Stimulated activated CD8-positive, alpha-beta memory T cell treated with anti-CD3 and anti-CD28 coated beads, Interleukin-15, amount 100 ng/mL, for 1 hour (primary cell): ENCODE measurements at regions not wholly inside any gene's neighbourhood (a gene's known extent, or its start where the extent isn't known, plus 50 kb on each side); places are given as distances from the start of the nearest gene placed in this dataset.
"Not testable (repeated sequence)": the region's sequence is repeated elsewhere in the genome, so short reads cannot be mapped to it uniquely, and the experiment has no call there.

Experiments used
- DNase-seq: peaks from one replicate; pipeline ENCODE4 v3.0.0-alpha.2; 2020; ENCODE audit warnings: low read depth

DNA sequence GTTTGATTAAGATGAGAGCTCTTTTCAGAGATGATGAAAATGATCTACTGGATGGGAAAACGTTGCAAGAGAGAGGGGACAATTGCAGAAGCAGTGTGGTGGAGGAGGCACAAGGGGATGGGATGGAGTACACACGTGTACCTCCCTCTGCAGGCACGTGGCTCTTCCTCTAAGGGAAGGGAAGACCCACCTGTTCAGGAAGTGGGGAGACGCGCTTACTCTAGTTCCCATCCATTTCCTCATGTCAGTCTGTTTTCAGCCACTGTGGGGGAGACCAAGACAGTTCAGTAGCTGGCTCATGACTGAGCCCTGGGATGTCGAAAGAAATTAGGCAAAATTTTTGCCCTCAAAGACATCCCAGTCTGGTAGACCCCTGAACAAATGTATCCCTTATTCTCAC is 619.2 kb upstream of the CLINT1 start:
- DNase-seq, result no peak

- DNase-seq, result no peak
Measured at GRCh38 chr5:158477214-158477613, 618.3 kb upstream of the CLINT1 start.

GRCh38 chr5:158473016-158473635 is 614.2 kb upstream of the CLINT1 start:
- no peak for DNase-seq

- DNase-seq, result no peak
Measured at GRCh38 chr5:158471535-158471924, 612.6 kb upstream of the CLINT1 start.

- DNase-seq, result no peak
Measured at GRCh38 chr5:158470764-158471534, 612.0 kb upstream of the CLINT1 start.

DNA sequence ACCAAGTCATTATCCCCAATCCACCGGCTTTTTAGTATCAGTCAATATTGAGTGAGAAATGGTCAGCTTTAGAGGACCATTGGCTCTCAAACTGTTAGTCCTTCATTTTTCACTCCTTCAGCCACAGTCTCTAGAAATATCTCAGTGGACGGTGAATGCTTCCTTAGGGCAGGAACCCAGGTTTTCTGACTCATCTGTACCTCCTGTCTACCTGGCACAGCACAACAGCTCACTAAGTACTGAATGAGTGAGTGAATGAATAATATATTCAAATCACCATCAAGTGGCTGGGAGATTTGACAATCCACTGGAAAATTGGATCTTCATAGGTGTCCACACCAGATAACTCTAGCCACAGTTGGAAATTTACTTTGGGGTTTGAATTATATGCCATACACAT is 609.5 kb upstream of the CLINT1 start:
- DNase-seq, result no peak

DNA sequence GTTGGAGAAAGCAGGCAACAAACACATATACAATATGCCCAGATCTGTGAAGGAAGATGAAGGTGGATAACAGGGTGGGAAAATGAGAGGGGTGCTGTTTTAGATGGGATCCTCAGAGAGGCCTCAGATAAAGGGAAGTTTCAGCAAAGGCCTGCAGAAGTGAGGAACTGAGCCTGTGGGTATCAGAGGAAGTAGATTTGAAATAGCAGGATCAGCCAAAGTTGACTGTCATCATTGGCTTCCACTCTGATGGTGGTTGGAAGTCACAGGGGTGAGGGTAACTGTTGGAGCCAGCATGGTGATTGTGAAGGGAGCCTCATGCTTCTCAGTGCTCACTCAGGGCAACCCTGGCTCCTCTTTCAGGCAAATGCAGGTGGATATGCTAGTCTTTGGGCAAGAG is 607.2 kb upstream of the CLINT1 start:
- DNase-seq, result no peak

DNA sequence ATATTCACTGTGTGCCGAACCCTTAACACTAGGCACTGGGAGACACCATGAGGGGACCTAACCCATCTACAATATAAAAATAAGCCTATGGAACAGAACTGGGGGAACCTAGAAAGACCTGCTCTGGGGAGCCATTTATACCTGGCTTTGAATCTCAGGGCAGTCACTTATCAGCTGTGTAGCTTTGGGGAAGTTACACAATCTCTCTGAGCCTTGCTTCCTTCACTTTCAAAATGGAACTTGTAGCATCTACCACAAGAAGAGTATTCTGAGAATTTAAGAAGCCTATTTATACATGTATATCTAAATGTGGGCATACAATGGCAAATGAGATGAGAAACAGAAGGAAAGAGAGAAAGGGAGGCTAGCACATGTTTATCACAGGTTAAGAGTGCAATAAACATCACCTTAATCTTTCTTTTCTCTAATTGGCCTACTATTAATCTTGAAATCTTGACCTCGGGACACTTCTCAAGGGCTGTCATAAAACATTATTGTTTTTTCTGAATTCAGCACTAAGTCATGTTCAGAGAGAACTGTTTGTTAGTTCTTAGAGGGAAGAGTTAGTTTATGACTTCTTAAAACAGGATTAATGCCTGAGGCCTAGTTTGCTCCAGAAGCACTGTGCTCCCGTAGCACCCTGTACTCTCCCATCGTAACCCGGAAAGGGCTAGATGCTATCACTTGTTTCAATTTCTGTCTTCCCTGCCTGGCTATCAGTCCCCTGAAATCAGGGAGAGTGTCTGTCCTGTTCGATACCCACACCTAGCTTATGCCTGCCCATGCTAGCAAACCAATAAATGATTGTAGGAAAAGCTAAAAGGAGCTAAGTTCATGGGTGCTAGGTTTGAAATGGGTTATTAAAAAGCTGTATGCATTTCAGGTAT is 606.4 kb upstream of the CLINT1 start:
- no peak for DNase-seq

DNA sequence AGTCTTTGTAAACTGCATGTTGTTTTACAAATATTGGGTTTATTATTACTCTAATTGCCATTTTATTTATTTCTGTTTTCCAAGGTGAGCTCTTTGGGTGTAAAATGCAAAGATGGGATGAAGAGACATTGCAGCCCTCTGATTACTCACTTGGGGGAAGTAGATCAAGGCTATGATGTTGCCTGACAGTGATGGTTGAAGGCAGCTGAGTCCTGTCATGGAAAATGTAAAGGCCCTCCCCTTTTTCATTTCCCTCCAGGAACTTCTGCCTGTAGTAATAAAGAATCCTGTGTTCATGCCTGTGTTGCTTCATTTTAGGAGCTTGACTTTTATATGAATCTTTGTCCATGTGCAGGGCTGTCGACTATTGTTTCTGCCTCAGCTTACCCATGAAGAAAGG is 605.4 kb upstream of the CLINT1 start:
- no peak for DNase-seq

- DNase-seq, result no peak
Measured at GRCh38 chr5:158463938-158464337, 605.0 kb upstream of the CLINT1 start.

DNA sequence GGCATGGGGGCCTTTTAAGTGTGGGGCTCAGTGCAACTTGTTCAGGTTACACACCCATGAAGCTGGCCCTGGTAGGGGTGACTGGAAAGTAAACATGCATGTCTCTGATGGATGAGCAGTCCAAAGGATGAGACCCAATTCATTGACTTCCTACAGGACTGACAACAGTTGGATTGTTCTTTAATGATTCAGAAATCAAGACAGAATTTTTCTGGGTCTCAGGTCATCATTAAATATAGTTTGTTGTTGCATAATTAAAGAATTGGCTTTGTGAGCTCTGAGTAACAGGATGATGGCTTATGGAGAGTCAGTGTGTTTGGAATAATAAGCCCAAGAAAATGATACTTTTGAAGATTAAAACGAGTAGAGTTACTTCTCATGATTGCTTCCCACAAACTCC is 604.2 kb upstream of the CLINT1 start:
- no peak for DNase-seq

- no peak for DNase-seq
Measured at GRCh38 chr5:158462349-158463114, 603.6 kb upstream of the CLINT1 start.

GRCh38 chr5:158461240-158461854 is 602.4 kb upstream of the CLINT1 start:
- no peak for DNase-seq

GRCh38 chr5:158458086-158458485 is 599.1 kb upstream of the CLINT1 start:
- DNase-seq, result no peak

DNA sequence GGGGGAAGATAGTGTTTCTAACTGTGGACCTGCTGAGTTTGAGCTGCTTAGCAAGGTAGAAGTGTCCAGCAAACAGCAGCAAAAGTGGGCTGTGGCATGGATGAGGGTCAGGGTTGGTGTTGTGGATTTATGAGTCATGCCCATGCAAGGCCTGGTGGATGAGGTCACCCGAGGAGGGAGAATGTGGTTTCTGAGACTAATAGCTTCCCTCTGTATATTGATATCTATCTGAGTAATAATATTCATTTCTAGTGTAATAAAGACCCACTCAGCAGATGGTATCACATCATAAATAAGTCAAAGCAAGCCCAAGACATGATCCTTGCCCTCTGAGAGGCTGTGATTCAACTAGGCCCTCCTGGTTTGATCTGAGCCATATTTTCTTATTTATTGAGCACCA is 597.8 kb upstream of the CLINT1 start:
- no peak for DNase-seq

GRCh38 chr5:158456241-158456640 is 597.3 kb upstream of the CLINT1 start:
- DNase-seq, result no peak

GRCh38 chr5:158451993-158452672 is 593.2 kb upstream of the CLINT1 start:
- no peak for DNase-seq

- DNase-seq, result no peak
Measured at GRCh38 chr5:158451203-158451992, 592.5 kb upstream of the CLINT1 start.

GRCh38 chr5:158450751-158451171 is 591.8 kb upstream of the CLINT1 start:
- no peak for DNase-seq

DNA sequence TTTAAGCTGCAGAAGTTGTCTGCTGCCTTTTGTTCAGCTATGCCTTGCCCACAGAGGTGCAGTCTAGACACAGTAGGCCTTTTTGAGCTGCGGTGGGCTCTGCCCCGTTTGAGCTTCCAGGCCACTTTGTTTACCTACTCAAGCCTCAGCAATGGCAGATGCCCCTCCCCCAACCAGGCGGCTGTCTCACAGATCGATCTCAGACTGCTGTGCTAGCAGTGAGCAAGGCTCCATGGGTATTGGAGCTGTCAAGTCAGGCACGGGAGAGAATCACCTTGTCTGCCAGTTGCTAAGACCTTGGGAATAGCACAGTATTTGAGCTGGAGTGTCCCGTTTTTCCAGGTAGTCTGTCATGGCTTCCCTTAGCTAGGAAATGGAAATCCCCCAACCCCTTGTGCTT is 587.8 kb upstream of the CLINT1 start:
- not testable (repeated sequence) for DNase-seq
